ENCODE measurements at regions not wholly inside any gene's neighbourhood (a gene's known extent, or its start where the extent isn't known, plus 50 kb on each side); places are given as distances from the start of the nearest gene placed in this dataset.

GRCh38 chr2:144776766-144777165 is 256.8 kb upstream of the ZEB2 start:
- TF ChIP-seq EZH2 (IDR thresholded peaks at IDR 0.05; ENCODE audit: low read depth) (no peak), CTCF (conservative IDR thresholded peaks at IDR 0.05) (no peak)
